HepG2 (cell line): ENCODE measurements at regions not wholly inside any gene's neighbourhood (a gene's known extent, or its start where the extent isn't known, plus 50 kb on each side); places are given as distances from the start of the nearest gene placed in this dataset.

Experiments
- ATAC-seq: fragments of 200-7000 bp; cut with Tn5 transposase; 3 replicates; pipeline ENCODE4 v1.9.1; 2020; ENCODE audit warnings: mild to moderate bottlenecking, moderate library complexity
- BruUV-seq: library from RNA; stranded (reverse); fragments of 400-500 nt; replicated peaks from 2 replicates; lab custom pipeline; 2021; lab: Mats Ljungman, UMichigan
- CTCF ChIA-PET: fragments of 300-600 bp; formaldehyde crosslinking; extraction: SDS; loops from one replicate; lab custom pipeline; 2021; ENCODE audit warnings: low total read pairs, inconsistent platforms, low intra/inter-chr PET ratio; lab: Yijun Ruan, JAX
- POLR2A ChIA-PET: fragments of 350-600 bp; sonication (Branson Sonifier 250); formaldehyde crosslinking; loops from one replicate; lab custom pipeline; 2020; ENCODE audit warnings: antibody characterized with exemption, inconsistent platforms; lab: Yijun Ruan, JAX
- DNase-seq: peaks from one replicate; pipeline ENCODE4 v3.0.0-alpha.2; 2015; ENCODE audit warnings: low spot score
- FAIRE-seq: peaks from 3 replicates; lab custom pipeline; 2011; peaks lifted over from hg19 to GRCh38; lab: Jason Lieb, UNC
- H2AFZ ChIP-seq: one replicate; pipeline ENCODE4 v1.6.1; 2011; ENCODE audit warnings: low read length, inconsistent platforms
- H3K27ac ChIP-seq: fragments of 300-600 bp; 3 replicates; pipeline ENCODE4 v1.8.0; 2011; ENCODE audit warnings: mixed run types, mild to moderate bottlenecking, mixed read lengths, low read length, inconsistent platforms; ENCODE audit not compliant: insufficient read depth; ENCODE audit errors: extremely low read length
- H3K27me3 ChIP-seq, 2 experiments: fragments of 200-600 bp in 1 of 2; 2 replicates in 1 of 2; 3 replicates in 1 of 2; pipeline versions ENCODE4 v1.6.0 to v1.8.0; 2011; ENCODE audit warnings: low read length in 2 of 2, mild to moderate bottlenecking in 2 of 2, moderate library complexity in 2 of 2, inconsistent platforms in 1 of 2; ENCODE audit not compliant: insufficient read depth in 2 of 2, control insufficient read depth in 1 of 2
- H3K36me3 ChIP-seq, 2 experiments: fragments of 200-600 bp in 1 of 2; replicated peaks in 1 of 2; 2 replicates in 1 of 2; 3 replicates in 1 of 2; pipeline versions ENCODE4 v1.5.1 to v1.8.0; 2011; ENCODE audit warnings: low read length in 2 of 2, inconsistent platforms in 1 of 2; ENCODE audit not compliant: insufficient read depth in 2 of 2, control insufficient read depth in 1 of 2
- H3K4me1 ChIP-seq: 2 replicates; pipeline ENCODE4 v1.5.1; 2012; ENCODE audit warnings: low read length, inconsistent platforms; ENCODE audit not compliant: insufficient read depth
- H3K4me2 ChIP-seq: 2 replicates; pipeline ENCODE4 v1.6.0; 2011; ENCODE audit warnings: low read depth, low read length, inconsistent platforms
- H3K4me3 ChIP-seq, 3 experiments: fragments of 200-600 bp in 1 of 3; sonication (generic), shearing (Covaris generic) in 1 of 3; replicated peaks in 1 of 3; 2 replicates each; pipeline ENCODE4 v1.5.1; 2011 to 2016; ENCODE audit warnings: low read length in 3 of 3, inconsistent platforms in 2 of 3, low read depth in 2 of 3, mild to moderate bottlenecking in 2 of 3, control low read depth in 1 of 3, mixed read lengths in 1 of 3; ENCODE audit not compliant: insufficient read depth in 1 of 3
- H3K79me2 ChIP-seq: one replicate; pipeline ENCODE4 v1.6.1; 2011; ENCODE audit warnings: low read length, inconsistent platforms; ENCODE audit not compliant: insufficient read depth
- H3K9ac ChIP-seq: 2 replicates; pipeline ENCODE4 v1.6.0; 2011; ENCODE audit warnings: mild to moderate bottlenecking, low read depth, low read length, inconsistent platforms; ENCODE audit not compliant: insufficient read depth
- H3K9me3 ChIP-seq: 2 replicates; pipeline ENCODE4 v1.5.1; 2012; ENCODE audit warnings: mild to moderate bottlenecking, low read length
- H4K20me1 ChIP-seq: 2 replicates; pipeline ENCODE4 v1.6.0; 2011; ENCODE audit warnings: inconsistent platforms, mild to moderate bottlenecking, low read length, moderate library complexity; ENCODE audit not compliant: insufficient read depth
- MAFG ChIP-seq: sonication (generic); formaldehyde crosslinking; IDR thresholded peaks from 2 replicates; pipeline ENCODE4 v1.5.1; 2020; ENCODE audit warnings: mild to moderate bottlenecking, missing genetic modification reagents
- PHF21A ChIP-seq: sonication (generic); formaldehyde crosslinking; IDR thresholded peaks from 2 replicates; pipeline ENCODE4 v1.5.0; 2020; ENCODE audit warnings: mild to moderate bottlenecking, missing genetic modification reagents
- ZNF562 ChIP-seq: sonication (generic); formaldehyde crosslinking; IDR thresholded peaks from 2 replicates; pipeline ENCODE4 v1.8.0; 2022; ENCODE audit warnings: missing genetic modification reagents, borderline replicate concordance
- ZNF773 ChIP-seq: sonication (generic); formaldehyde crosslinking; IDR thresholded peaks from 2 replicates; pipeline ENCODE4 v1.4.0; 2020; ENCODE audit warnings: missing genetic modification reagents, borderline replicate concordance
- ZSCAN12 ChIP-seq: sonication (generic); formaldehyde crosslinking; IDR thresholded peaks from 2 replicates; pipeline ENCODE4 v1.9.0; 2021; ENCODE audit warnings: mild to moderate bottlenecking, missing genetic modification reagents
- ZSCAN29 ChIP-seq: sonication (generic); formaldehyde crosslinking; conservative IDR thresholded peaks from 2 replicates; pipeline ENCODE4 v1.4.0; 2020; ENCODE audit warnings: mild to moderate bottlenecking, missing genetic modification reagents
- WGBS: methylation state at CpG from one replicate; pipeline ENCODE4 v1.1.6; 2017; ENCODE audit warnings: low lambda C conversion rate; 5-methylcytosine and 5-hydroxymethylcytosine counted together
- in situ Hi-C: cut with HindIII; loops from 2 replicates; pipeline ENCODE4 v1.10.0; 2017; ENCODE audit warnings: low pct_unique_long_range_greater_than_20kb; ENCODE audit not compliant: extremely low pct_ligation_motif_present
- intact Hi-C: fragments of 100-400 bp; cut with micrococcal nuclease; formaldehyde crosslinking; loops from one replicate; pipeline ENCODE4 v1.10.0; 2022; ENCODE audit not compliant: unreplicated experiment
- TF ChIP-seq, protein P1 (sequence below): sonication (generic); formaldehyde crosslinking; IDR thresholded peaks from 2 replicates; pipeline ENCODE4 v1.4.0; 2020; ENCODE audit warnings: mild to moderate bottlenecking, missing genetic modification reagents
- TF ChIP-seq, protein P2 (sequence below): IDR thresholded peaks from 2 replicates; pipeline ENCODE4 v1.6.1; 2016
- TF ChIP-seq, protein P3 (sequence below): sonication (generic); formaldehyde crosslinking; IDR thresholded peaks from 2 replicates; pipeline ENCODE4 v1.5.0; 2020; ENCODE audit warnings: mild to moderate bottlenecking, missing genetic modification reagents

DNA sequence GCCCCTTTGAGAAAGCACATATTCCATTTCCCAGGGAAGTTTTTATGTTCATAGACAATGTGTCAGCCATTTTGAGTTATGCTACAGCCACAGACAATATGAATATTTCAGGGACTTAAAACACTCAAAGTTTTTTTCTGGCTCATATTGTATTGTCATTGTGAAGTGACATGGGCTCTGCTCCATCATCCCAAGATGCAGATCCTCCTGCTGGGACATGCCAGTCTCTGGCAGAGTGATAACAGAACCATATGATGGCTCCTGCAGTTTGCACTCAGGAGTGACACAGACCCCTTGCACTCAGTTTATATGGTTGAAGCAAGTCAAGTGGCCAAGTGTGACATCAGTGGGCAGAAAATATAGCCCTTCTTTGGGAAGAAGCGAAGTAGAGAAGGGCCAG lies 498.4 kb upstream of the TUSC1 start:
- TF ChIP-seq, protein P1, sequence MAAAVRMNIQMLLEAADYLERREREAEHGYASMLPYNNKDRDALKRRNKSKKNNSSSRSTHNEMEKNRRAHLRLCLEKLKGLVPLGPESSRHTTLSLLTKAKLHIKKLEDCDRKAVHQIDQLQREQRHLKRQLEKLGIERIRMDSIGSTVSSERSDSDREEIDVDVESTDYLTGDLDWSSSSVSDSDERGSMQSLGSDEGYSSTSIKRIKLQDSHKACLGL (CRISPR knock-in tag): no peak
- TF ChIP-seq ZSCAN29 (CRISPR knock-in tag) (no peak), ZNF562 (no peak), ZSCAN12 (CRISPR knock-in tag) (no peak), MAFG (CRISPR knock-in tag) (no peak), ZNF773 (CRISPR knock-in tag) (no peak), PHF21A (no peak)
- TF ChIP-seq, protein P2, sequence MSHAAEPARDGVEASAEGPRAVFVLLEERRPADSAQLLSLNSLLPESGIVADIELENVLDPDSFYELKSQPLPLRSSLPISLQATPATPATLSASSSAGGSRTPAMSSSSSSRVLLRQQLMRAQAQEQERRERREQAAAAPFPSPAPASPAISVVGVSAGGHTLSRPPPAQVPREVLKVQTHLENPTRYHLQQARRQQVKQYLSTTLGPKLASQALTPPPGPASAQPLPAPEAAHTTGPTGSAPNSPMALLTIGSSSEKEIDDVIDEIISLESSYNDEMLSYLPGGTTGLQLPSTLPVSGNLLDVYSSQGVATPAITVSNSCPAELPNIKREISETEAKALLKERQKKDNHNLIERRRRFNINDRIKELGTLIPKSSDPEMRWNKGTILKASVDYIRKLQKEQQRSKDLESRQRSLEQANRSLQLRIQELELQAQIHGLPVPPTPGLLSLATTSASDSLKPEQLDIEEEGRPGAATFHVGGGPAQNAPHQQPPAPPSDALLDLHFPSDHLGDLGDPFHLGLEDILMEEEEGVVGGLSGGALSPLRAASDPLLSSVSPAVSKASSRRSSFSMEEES (CRISPR knock-in tag): no peak
- TF ChIP-seq, protein P3, sequence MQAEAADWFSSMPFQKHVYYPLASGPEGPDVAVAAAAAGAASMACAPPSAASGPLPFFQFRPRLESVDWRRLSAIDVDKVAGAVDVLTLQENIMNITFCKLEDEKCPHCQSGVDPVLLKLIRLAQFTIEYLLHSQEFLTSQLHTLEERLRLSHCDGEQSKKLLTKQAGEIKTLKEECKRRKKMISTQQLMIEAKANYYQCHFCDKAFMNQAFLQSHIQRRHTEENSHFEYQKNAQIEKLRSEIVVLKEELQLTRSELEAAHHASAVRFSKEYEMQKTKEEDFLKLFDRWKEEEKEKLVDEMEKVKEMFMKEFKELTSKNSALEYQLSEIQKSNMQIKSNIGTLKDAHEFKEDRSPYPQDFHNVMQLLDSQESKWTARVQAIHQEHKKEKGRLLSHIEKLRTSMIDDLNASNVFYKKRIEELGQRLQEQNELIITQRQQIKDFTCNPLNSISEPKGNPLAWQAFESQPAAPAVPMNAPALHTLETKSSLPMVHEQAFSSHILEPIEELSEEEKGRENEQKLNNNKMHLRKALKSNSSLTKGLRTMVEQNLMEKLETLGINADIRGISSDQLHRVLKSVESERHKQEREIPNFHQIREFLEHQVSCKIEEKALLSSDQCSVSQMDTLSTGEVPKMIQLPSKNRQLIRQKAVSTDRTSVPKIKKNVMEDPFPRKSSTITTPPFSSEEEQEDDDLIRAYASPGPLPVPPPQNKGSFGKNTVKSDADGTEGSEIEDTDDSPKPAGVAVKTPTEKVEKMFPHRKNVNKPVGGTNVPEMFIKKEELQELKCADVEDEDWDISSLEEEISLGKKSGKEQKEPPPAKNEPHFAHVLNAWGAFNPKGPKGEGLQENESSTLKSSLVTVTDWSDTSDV (CRISPR knock-in tag): no peak
- no peaks in the 10 kb centered on the region for H4K20me1 ChIP-seq
- H3K4me2 ChIP-seq: no peak overlapping the region
- no peak for FAIRE-seq
- intact Hi-C loops: no loop called here
- H3K27ac ChIP-seq: no peak overlapping the region
- no peaks in the 10 kb centered on the region for H3K27me3 ChIP-seq
- no peak overlapping the region for H3K9ac ChIP-seq
- no peak overlapping the region for H3K4me3 ChIP-seq
- DNase-seq: no peak
- in situ Hi-C loops: no loop called here
- H3K36me3 ChIP-seq: no peaks in the 10 kb centered on the region
- POLR2A ChIA-PET: no interaction called here
- H2AFZ ChIP-seq: no peak overlapping the region
- no TSS peak for BruUV-seq
- WGBS: 0% methylated on average over 1 of the region's 1 CpG
- no peaks in the 10 kb centered on the region for H3K4me1 ChIP-seq
- ATAC-seq: no peak
- H3K79me2 ChIP-seq: no peaks in the 10 kb centered on the region
- H3K9me3 ChIP-seq: peaks cover 9% of the 10 kb centered on the region
- CTCF ChIA-PET: no interaction called here
